HCT116 (cell line): ENCODE measurements at regions not wholly inside any gene's neighbourhood (a gene's known extent, or its start where the extent isn't known, plus 50 kb on each side); places are given as distances from the start of the nearest gene placed in this dataset.

Source experiments
- ATAC-seq: fragments of 200-7000 bp; cut with Tn5 transposase; 2 replicates; pipeline ENCODE4 v1.9.1; 2020; ENCODE audit warnings: mild to moderate bottlenecking, moderate library complexity
- BruUV-seq: library from RNA; stranded (reverse); fragments of 400-500 nt; replicated peaks from 2 replicates; lab custom pipeline; 2021; lab: Mats Ljungman, UMichigan
- CTCF ChIA-PET: fragments of 300-600 bp; sonication (Branson Sonifier 250); formaldehyde crosslinking; loops from one replicate; lab custom pipeline; 2021; ENCODE audit warnings: antibody characterized with exemption; lab: Charles Lee
- POLR2A ChIA-PET: fragments of 300-600, 350-600 bp; sonication (Branson Sonifier 250); formaldehyde crosslinking; loops from one replicate; lab custom pipeline; 2021; ENCODE audit warnings: antibody characterized with exemption; lab: Charles Lee
- RAD21 ChIA-PET, 2 experiments: fragments of 300-600 bp; sonication (Branson Sonifier 250); formaldehyde crosslinking; loops; one replicate each; lab custom pipeline; 2023; ENCODE audit warnings: low total read pairs in 2 of 2; ENCODE audit not compliant: uncharacterized antibody in 2 of 2, unreplicated experiment in 2 of 2, low non-redundant PET in 1 of 2; lab: Charles Lee
- DNase-seq: peaks from one replicate; pipeline ENCODE4 v3.0.0-alpha.2; 2010; ENCODE audit warnings: low read depth, low spot score
- H2AFZ ChIP-seq: fragments of 200-600 bp; shearing (Covaris generic), sonication (generic); 2 replicates; pipeline ENCODE4 v1.6.1; 2017; ENCODE audit warnings: low read depth, mixed run types, mixed read lengths, antibody characterized with exemption, low read length; ENCODE audit not compliant: poor library complexity, severe bottlenecking
- H3K27ac ChIP-seq: 2 replicates; pipeline ENCODE4 v1.5.1; 2012; ENCODE audit warnings: low read depth, low read length
- H3K27me3 ChIP-seq: fragments of 200-600 bp; sonication (generic); 2 replicates; pipeline ENCODE4 v1.6.1; 2016; ENCODE audit warnings: mixed run types, low read length, mixed read lengths; ENCODE audit not compliant: insufficient read depth
- H3K36me3 ChIP-seq, 2 experiments: fragments of 200-500 bp in 1 of 2; fragments of 200-600 bp in 1 of 2; sonication (Bioruptor generic) in 1 of 2; sonication (generic) in 1 of 2; 2 replicates each; pipeline versions ENCODE4 v1.5.1 to v1.6.1; 2014 to 2016; ENCODE audit warnings: low read length in 2 of 2, inconsistent platforms in 1 of 2, mixed read lengths in 1 of 2, mixed run types in 1 of 2; ENCODE audit not compliant: insufficient read depth in 2 of 2, control insufficient read depth in 1 of 2
- H3K4me1 ChIP-seq, 2 experiments: fragments of 200-600 bp in 1 of 2; sonication (generic) in 1 of 2; 2 replicates each; pipeline versions ENCODE4 v1.5.1 to v1.6.1; 2012 to 2017; ENCODE audit warnings: low read length in 2 of 2, inconsistent platforms in 1 of 2, mild to moderate bottlenecking in 1 of 2, mixed read lengths in 1 of 2, mixed run types in 1 of 2, moderate library complexity in 1 of 2; ENCODE audit not compliant: insufficient read depth in 2 of 2, control insufficient read depth in 1 of 2
- H3K4me2 ChIP-seq: fragments of 200-600 bp; sonication (generic); 2 replicates; pipeline ENCODE4 v1.6.1; 2017; ENCODE audit warnings: mixed run types, low read length, mixed read lengths
- H3K4me3 ChIP-seq, 2 experiments: fragments of 200-600 bp in 1 of 2; sonication (generic) in 1 of 2; replicated peaks in 1 of 2; 2 replicates each; pipeline ENCODE4 v1.5.1; 2011 to 2016; ENCODE audit warnings: low read length in 2 of 2, control low read depth in 1 of 2, low read depth in 1 of 2, mild to moderate bottlenecking in 1 of 2, mixed read lengths in 1 of 2, mixed run types in 1 of 2
- H3K79me2 ChIP-seq: fragments of 200-600 bp; sonication (generic); 2 replicates; pipeline ENCODE4 v1.6.1; 2017; ENCODE audit warnings: mild to moderate bottlenecking, mixed run types, low read length, moderate library complexity, mixed read lengths; ENCODE audit not compliant: insufficient read depth
- H3K9ac ChIP-seq: fragments of 200-600 bp; sonication (generic); 2 replicates; pipeline ENCODE4 v1.6.1; 2016; ENCODE audit warnings: low read length, mixed read lengths
- H3K9me2 ChIP-seq: fragments of 200-600 bp; sonication (generic), shearing (Covaris generic); 2 replicates; pipeline ENCODE4 v1.6.1; 2017; ENCODE audit warnings: mixed run types, mild to moderate bottlenecking, moderate library complexity; ENCODE audit not compliant: insufficient read depth
- H3K9me3 ChIP-seq, 2 experiments: fragments of 200-500 bp in 1 of 2; fragments of 200-600 bp in 1 of 2; sonication (Bioruptor generic) in 1 of 2; sonication (generic) in 1 of 2; 2 replicates each; pipeline ENCODE4 v1.6.1; 2014 to 2017; ENCODE audit warnings: low read length in 2 of 2, mixed read lengths in 2 of 2, inconsistent platforms in 1 of 2, low read depth in 1 of 2, mild to moderate bottlenecking in 1 of 2, mixed run types in 1 of 2, moderate library complexity in 1 of 2; ENCODE audit not compliant: control insufficient read depth in 1 of 2, insufficient read depth in 1 of 2
- H4K20me1 ChIP-seq: fragments of 200-600 bp; sonication (generic), shearing (Covaris generic); 2 replicates; pipeline ENCODE4 v1.6.1; 2017; ENCODE audit warnings: mixed run types, mild to moderate bottlenecking, moderate library complexity; ENCODE audit not compliant: insufficient read depth
- CEBPB ChIP-seq: IDR thresholded peaks from 2 replicates; pipeline ENCODE4 v1.6.1; 2012; ENCODE audit warnings: low read depth
- EZH2 ChIP-seq: fragments of 200-600 bp; sonication (generic); IDR thresholded peaks from 2 replicates; pipeline ENCODE4 v1.6.1; 2017; ENCODE audit warnings: antibody characterized with exemption, mixed run types
- EZH2phosphoT487 ChIP-seq: fragments of 200-600 bp; IDR thresholded peaks from 2 replicates; pipeline ENCODE4 v1.6.1; 2018; ENCODE audit warnings: antibody characterized with exemption, borderline replicate concordance
- FOSL1 ChIP-seq: IDR thresholded peaks from 2 replicates; pipeline ENCODE4 v1.6.1; 2012; ENCODE audit warnings: low read depth
- MAX ChIP-seq: IDR thresholded peaks from 2 replicates; pipeline ENCODE4 v1.6.1; 2012
- RAD21 ChIP-seq: IDR thresholded peaks from 2 replicates; pipeline ENCODE4 v1.6.1; 2012; ENCODE audit warnings: low read depth, mild to moderate bottlenecking
- REST ChIP-seq: IDR thresholded peaks from 2 replicates; pipeline ENCODE4 v1.6.1; 2012; ENCODE audit warnings: low read depth
- SIN3A ChIP-seq: IDR thresholded peaks from 2 replicates; pipeline ENCODE4 v1.6.1; 2012; ENCODE audit warnings: low read depth
- SP1 ChIP-seq: IDR thresholded peaks from 2 replicates; pipeline ENCODE4 v1.6.1; 2012; ENCODE audit warnings: low read depth
- SRF ChIP-seq: IDR thresholded peaks from 2 replicates; pipeline ENCODE4 v1.6.1; 2012; ENCODE audit warnings: low read depth
- YY1 ChIP-seq: IDR thresholded peaks from 2 replicates; pipeline ENCODE4 v1.6.1; 2011; ENCODE audit warnings: low read length, low read depth, moderate library complexity, mild to moderate bottlenecking; ENCODE audit not compliant: insufficient replicate concordance; ENCODE audit errors: extremely low read depth
- intact Hi-C: fragments of 100-400 bp; cut with micrococcal nuclease; formaldehyde crosslinking; loops from 2 replicates; pipeline ENCODE4 v1.10.0; 2022

DNA sequence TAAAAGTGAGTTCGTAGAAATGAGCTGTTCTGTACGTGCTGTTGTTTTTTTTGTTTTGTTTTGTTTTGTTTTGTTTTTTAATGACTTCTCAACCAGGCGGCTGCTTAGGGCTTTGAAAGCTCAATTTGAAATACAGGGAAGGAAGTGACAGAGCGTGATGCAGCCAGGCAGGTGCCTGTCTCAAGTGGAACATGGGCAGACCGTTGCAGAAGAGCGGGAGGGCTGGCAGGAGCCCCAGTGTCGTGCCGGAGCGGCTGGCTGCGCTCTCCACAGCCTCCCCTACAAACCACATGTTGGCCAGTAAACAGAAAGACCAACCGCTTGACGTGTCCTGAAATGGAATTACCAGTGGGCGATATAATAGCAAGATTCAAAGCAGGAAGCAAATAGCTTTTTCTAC lies 164.9 kb upstream of the RREB1 start:
- DNase-seq = no peak
- Histone ChIP-seq H4K20me1 (no peaks in the 10 kb centered on the region), H3K9me2 (no peaks in the 10 kb centered on the region), H2AFZ (no peak overlapping the region), H3K4me2 (no peak overlapping the region), H3K9ac (no peak overlapping the region), H3K9me3 (no peaks in the 10 kb centered on the region), H3K27me3 (no peaks in the 10 kb centered on the region), H3K79me2 (no peaks in the 10 kb centered on the region), H3K4me1 (no peaks in the 10 kb centered on the region), H3K36me3 (no peaks in the 10 kb centered on the region), H3K27ac (no peak overlapping the region), H3K4me3 (no peak overlapping the region)
- CTCF ChIA-PET = no interaction called here
- no TSS peak for BruUV-seq
- POLR2A ChIA-PET = no interaction called here
- RAD21 ChIA-PET = no interaction called here
- TF ChIP-seq EZH2 (no peak), SIN3A (no peak), REST (no peak), YY1 (no peak), CEBPB (no peak), SRF (no peak), FOSL1 (no peak)
- ATAC-seq = no peak
- intact Hi-C loops = no loop called here

DNA sequence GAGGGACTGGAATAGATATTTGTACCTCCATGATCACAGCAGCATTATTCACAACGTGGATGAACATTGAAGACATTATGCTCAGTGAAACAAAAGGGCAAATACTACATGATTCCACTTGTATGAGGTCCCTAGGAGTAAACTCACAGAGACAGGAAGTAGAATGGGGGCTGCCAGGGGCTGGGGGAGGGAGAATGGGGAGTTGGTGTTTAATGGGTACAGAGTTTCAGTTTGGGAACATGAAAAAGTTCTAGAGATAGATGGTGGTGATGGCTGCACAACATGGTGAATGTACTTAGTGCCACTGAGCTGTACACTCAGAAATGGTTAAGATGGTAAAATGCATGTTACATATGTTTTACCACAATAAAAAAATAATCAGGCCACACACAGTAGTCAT lies 164.3 kb upstream of the RREB1 start:
- no peaks in the 10 kb centered on the region for H3K36me3 ChIP-seq
- DNase-seq (no peak), ATAC-seq (no peak)
- intact Hi-C loops = no loop called here
- no peak overlapping the region for H2AFZ ChIP-seq
- TF ChIP-seq EZH2phosphoT487 (no peak), FOSL1 (no peak), RAD21 (no peak), MAX (no peak), SP1 (no peak)
- ChIA-PET POLR2A (no interaction called here), RAD21 (no interaction called here), CTCF (no interaction called here)
- no peaks in the 10 kb centered on the region for H3K79me2 ChIP-seq
- no peak overlapping the region for H3K9ac ChIP-seq
- BruUV-seq = no TSS peak
- no peaks in the 10 kb centered on the region for H3K4me1 ChIP-seq
- H4K20me1 ChIP-seq = no peaks in the 10 kb centered on the region
- H3K4me3 ChIP-seq = no peak overlapping the region
- no peaks in the 10 kb centered on the region for H3K9me2 ChIP-seq
- no peaks in the 10 kb centered on the region for H3K27me3 ChIP-seq
- H3K4me2 ChIP-seq = no peak overlapping the region
- H3K27ac ChIP-seq = no peak overlapping the region
- H3K9me3 ChIP-seq = no peaks in the 10 kb centered on the region
